ENCODE measurements at regions not wholly inside any gene's neighbourhood (a gene's known extent, or its start where the extent isn't known, plus 50 kb on each side); places are given as distances from the start of the nearest gene placed in this dataset.

DNA sequence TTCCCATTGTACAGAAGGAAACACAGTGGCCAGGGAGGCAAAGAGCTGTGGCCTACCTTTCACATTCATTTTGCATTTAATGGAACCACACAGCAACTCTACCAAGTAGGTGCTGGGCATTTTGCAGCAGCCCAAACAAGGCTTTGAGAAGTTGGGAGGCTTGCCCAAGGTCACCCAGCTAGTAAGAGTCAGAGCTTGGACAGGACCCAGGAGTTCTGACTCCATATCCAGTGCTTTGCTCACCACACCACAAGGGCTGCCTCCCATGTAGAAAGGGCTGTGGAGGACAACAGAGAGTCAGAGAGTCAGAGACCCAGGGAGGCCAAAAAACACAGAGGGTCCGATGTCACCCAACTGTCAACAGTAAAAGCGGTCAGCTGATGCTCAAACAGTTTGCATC is 400.2 kb downstream of the BCL11B start:
- no peaks in the 10 kb centered on the region for H3K27me3 ChIP-seq
- WGBS, 2 donors (ENCODE audit: low coverage in 1 of 2): 83% methylated on average over 2 of the region's 2 CpGs; no CpG with 5 or more reads in 1 of the 2 donors
- no peaks in the 10 kb centered on the region for H3K36me3 ChIP-seq
- TF ChIP-seq POLR2A (IDR thresholded peaks at IDR 0.05) (no peak), EP300 (IDR thresholded peaks at IDR 0.05) (no peak), POLR2AphosphoS5 (IDR thresholded peaks at IDR 0.05) (no peak)
- TF ChIP-seq, protein P1, sequence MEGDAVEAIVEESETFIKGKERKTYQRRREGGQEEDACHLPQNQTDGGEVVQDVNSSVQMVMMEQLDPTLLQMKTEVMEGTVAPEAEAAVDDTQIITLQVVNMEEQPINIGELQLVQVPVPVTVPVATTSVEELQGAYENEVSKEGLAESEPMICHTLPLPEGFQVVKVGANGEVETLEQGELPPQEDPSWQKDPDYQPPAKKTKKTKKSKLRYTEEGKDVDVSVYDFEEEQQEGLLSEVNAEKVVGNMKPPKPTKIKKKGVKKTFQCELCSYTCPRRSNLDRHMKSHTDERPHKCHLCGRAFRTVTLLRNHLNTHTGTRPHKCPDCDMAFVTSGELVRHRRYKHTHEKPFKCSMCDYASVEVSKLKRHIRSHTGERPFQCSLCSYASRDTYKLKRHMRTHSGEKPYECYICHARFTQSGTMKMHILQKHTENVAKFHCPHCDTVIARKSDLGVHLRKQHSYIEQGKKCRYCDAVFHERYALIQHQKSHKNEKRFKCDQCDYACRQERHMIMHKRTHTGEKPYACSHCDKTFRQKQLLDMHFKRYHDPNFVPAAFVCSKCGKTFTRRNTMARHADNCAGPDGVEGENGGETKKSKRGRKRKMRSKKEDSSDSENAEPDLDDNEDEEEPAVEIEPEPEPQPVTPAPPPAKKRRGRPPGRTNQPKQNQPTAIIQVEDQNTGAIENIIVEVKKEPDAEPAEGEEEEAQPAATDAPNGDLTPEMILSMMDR (IDR thresholded peaks at IDR 0.05): no peak
- no peaks in the 10 kb centered on the region for H3K4me1 ChIP-seq
- ATAC-seq: no peak
- H3K9me3 ChIP-seq: peaks cover 0 to 12% (median 0%) of the 10 kb centered on the region in 3 donors
- H3K27ac ChIP-seq: no peak overlapping the region
- H3K4me3 ChIP-seq: no peak overlapping the region

DNA sequence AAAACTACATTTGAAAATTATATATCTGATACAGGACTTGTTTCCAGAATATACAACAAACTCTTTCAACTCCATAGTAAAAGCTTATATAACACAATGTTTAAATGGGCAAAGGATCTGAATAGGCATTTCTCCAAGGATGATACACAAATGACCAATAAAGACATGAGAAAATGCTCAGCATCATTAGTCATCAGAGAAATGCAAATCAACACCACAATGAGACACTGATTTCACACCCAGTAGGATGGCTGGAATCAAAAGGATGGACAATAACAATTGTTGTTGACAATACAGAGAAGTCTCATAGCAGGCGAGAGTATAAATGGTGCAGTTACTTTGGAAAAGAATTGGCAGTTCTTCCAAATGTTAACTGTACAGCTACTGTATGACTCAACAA is 394.9 kb downstream of the BCL11B start:
- TF ChIP-seq, protein P1 (IDR thresholded peaks at IDR 0.05): no peak
- no peak for TF ChIP-seq EP300 (IDR thresholded peaks at IDR 0.05)
- no peak for TF ChIP-seq POLR2A (IDR thresholded peaks at IDR 0.05)
- TF ChIP-seq POLR2AphosphoS5 (IDR thresholded peaks at IDR 0.05): no peak
- no peak overlapping the region for H3K27ac ChIP-seq
- ATAC-seq: no peak
- no peaks in the 10 kb centered on the region for H3K27me3 ChIP-seq
- H3K4me1 ChIP-seq: no peaks in the 10 kb centered on the region
- WGBS, 2 donors (ENCODE audit: low coverage in 1 of 2): 80 to 86% methylated on average over 1 of the region's 1 CpG
- peaks cover 0 to 12% (median 0%) of the 10 kb centered on the region in 3 donors for H3K9me3 ChIP-seq
- no peak overlapping the region for H3K4me3 ChIP-seq
- H3K36me3 ChIP-seq: no peaks in the 10 kb centered on the region

DNA sequence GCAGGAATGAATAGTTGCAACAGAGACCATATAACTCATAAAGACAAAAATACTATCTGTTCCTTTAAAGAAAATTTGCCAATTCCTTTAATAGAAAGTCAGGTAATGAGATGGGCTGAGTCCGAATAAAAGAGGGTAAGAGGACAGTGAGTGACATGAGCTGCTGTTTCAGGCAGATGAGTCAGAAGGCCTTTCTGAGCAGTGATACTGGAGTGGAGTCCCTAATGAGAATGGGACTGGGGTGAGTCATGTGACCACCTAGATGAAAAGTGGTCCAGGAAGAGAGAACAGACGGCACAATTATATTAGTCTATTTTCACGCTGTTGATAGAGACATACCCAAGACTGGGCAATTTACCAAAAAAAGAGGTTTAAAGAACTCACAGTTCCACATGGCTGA is 393.7 kb downstream of the BCL11B start:
- Histone ChIP-seq H3K4me3 (no peak overlapping the region), H3K9me3 (peaks cover 0 to 12% (median 0%) of the 10 kb centered on the region in 3 donors), H3K4me1 (no peaks in the 10 kb centered on the region), H3K36me3 (no peaks in the 10 kb centered on the region), H3K27ac (no peak overlapping the region), H3K27me3 (no peaks in the 10 kb centered on the region)
- TF ChIP-seq, protein P1 (IDR thresholded peaks at IDR 0.05): no peak
- no peak for TF ChIP-seq POLR2AphosphoS5 (IDR thresholded peaks at IDR 0.05)
- no peak for TF ChIP-seq EP300 (IDR thresholded peaks at IDR 0.05)
- TF ChIP-seq POLR2A (IDR thresholded peaks at IDR 0.05): no peak
- 78 to 84% methylated on average over 1 to 3 of the region's 3 CpGs for WGBS, 2 donors (ENCODE audit: low coverage in 1 of 2)
- no peak for ATAC-seq

DNA sequence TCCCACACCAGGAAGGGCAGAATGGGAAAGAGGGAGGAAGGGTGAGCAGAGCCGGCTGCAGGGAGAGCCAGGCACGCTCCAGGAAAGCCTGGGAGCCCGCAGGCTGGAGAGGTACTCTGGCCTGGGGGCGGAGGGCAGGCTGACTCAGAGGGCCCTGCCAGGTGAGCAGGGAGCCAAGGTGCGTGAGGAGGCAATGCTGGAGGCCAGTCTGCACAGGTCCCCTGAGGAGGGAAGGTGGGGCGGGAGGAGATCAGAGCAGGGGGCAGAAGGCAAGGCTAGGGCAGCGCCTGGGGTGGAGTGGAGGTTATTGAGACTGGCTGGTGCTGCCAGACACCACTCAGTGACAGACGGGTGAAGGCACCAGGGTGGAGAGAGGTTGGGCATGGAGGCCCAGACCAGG is 385.0 kb downstream of the BCL11B start:
- Histone ChIP-seq H3K27ac (no peak overlapping the region), H3K36me3 (no peaks in the 10 kb centered on the region), H3K9me3 (peaks cover 0 to 9% (median 0%) of the 10 kb centered on the region in 3 donors), H3K4me1 (no peaks in the 10 kb centered on the region), H3K4me3 (no peak overlapping the region), H3K27me3 (no peaks in the 10 kb centered on the region)
- 80 to 95% methylated on average over 2 to 6 of the region's 8 CpGs for WGBS, 2 donors (ENCODE audit: low coverage in 1 of 2)
- no peak for TF ChIP-seq EP300 (IDR thresholded peaks at IDR 0.05)
- no peak for TF ChIP-seq POLR2A (IDR thresholded peaks at IDR 0.05)
- TF ChIP-seq, protein P1 (IDR thresholded peaks at IDR 0.05): no peak
- no peak for TF ChIP-seq POLR2AphosphoS5 (IDR thresholded peaks at IDR 0.05)
- no peak for ATAC-seq

DNA sequence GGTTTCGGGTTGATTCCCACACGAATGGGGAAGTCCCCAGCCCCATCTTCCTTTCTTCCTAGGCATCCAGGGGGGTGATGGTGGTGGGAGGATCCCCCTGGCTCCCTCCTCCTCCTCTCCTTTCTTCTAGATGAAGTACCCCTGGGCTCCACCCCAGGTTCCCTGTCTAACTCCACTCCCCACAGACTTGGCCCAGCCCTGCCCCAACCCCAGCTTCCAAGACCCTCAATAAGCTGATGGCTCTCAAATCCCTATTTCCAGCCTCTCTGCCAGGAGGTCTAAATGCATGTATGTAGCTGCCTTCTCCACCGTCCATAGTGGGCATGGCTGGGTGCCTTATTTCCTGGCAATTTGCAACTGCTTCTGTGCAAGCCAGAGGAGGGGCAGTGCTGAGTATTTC is 383.7 kb downstream of the BCL11B start:
- H3K27ac ChIP-seq: no peak overlapping the region
- no peaks in the 10 kb centered on the region for H3K27me3 ChIP-seq
- TF ChIP-seq POLR2A (IDR thresholded peaks at IDR 0.05): no peak
- TF ChIP-seq, protein P1 (IDR thresholded peaks at IDR 0.05): no peak
- no peak for TF ChIP-seq POLR2AphosphoS5 (IDR thresholded peaks at IDR 0.05)
- no peak for TF ChIP-seq EP300 (IDR thresholded peaks at IDR 0.05)
- ATAC-seq: no peak
- peaks cover 0 to 9% (median 0%) of the 10 kb centered on the region in 3 donors for H3K9me3 ChIP-seq
- H3K4me1 ChIP-seq: no peaks in the 10 kb centered on the region
- H3K4me3 ChIP-seq: no peak overlapping the region
- 71% methylated on average over 2 of the region's 3 CpGs; no CpG with 5 or more reads in 1 of the 2 donors for WGBS, 2 donors (ENCODE audit: low coverage in 1 of 2)
- H3K36me3 ChIP-seq: no peaks in the 10 kb centered on the region
